Neutrophil (primary cell): ENCODE measurements at regions not wholly inside any gene's neighbourhood (a gene's known extent, or its start where the extent isn't known, plus 50 kb on each side); places are given as distances from the start of the nearest gene placed in this dataset.

Source experiments
- H3K27ac ChIP-seq: fragments of 200-600 bp; sonication (generic); 2 replicates; pipeline ENCODE4 v1.5.1; 2016; ENCODE audit warnings: mild to moderate bottlenecking, moderate library complexity
- H3K27me3 ChIP-seq: fragments of 200-600 bp; sonication (generic); 2 replicates; pipeline ENCODE4 v1.6.0; 2016; ENCODE audit warnings: mild to moderate bottlenecking
- H3K36me3 ChIP-seq: fragments of 200-600 bp; sonication (generic); 2 replicates; pipeline ENCODE4 v1.5.1; 2017
- H3K4me1 ChIP-seq, 2 experiments: fragments of 200-600 bp in 1 of 2; sonication (generic) in 1 of 2; 1 replicate in 1 of 2; 2 replicates in 1 of 2; pipeline versions ENCODE4 v1.5.1 to v1.6.1; 2013 to 2016; ENCODE audit warnings: low read depth in 1 of 2, low read length in 1 of 2, mild to moderate bottlenecking in 1 of 2, moderate library complexity in 1 of 2; ENCODE audit not compliant: control insufficient read depth in 1 of 2, insufficient read depth in 1 of 2
- H3K4me3 ChIP-seq, 2 experiments: fragments of 200-600 bp in 1 of 2; sonication (generic) in 1 of 2; 1 replicate in 1 of 2; 2 replicates in 1 of 2; pipeline ENCODE4 v1.5.1; 2013 to 2016; ENCODE audit warnings: low read depth in 1 of 2, low read length in 1 of 2, mild to moderate bottlenecking in 1 of 2, moderate library complexity in 1 of 2
- H3K9me3 ChIP-seq: fragments of 200-600 bp; sonication (generic); 2 replicates; pipeline ENCODE4 v1.5.1; 2016
- TF ChIP-seq, protein P1 (sequence below): fragments of 200-600 bp; sonication (generic); IDR thresholded peaks from 2 replicates; pipeline ENCODE4 v1.5.1; 2016; ENCODE audit warnings: antibody characterized with exemption

GRCh38 chr2:176641436-176641835 is 372.2 kb downstream of the MTX2 start:
- peaks cover 6 to 8% of the 10 kb centered on the region in 2 experiments for H3K4me1 ChIP-seq
- H3K4me3 ChIP-seq, result no peak overlapping the region
- H3K9me3 ChIP-seq, result no peaks in the 10 kb centered on the region
- H3K36me3 ChIP-seq, result no peaks in the 10 kb centered on the region
- H3K27me3 ChIP-seq, result peaks cover 99% of the 10 kb centered on the region
- TF ChIP-seq, protein P1, sequence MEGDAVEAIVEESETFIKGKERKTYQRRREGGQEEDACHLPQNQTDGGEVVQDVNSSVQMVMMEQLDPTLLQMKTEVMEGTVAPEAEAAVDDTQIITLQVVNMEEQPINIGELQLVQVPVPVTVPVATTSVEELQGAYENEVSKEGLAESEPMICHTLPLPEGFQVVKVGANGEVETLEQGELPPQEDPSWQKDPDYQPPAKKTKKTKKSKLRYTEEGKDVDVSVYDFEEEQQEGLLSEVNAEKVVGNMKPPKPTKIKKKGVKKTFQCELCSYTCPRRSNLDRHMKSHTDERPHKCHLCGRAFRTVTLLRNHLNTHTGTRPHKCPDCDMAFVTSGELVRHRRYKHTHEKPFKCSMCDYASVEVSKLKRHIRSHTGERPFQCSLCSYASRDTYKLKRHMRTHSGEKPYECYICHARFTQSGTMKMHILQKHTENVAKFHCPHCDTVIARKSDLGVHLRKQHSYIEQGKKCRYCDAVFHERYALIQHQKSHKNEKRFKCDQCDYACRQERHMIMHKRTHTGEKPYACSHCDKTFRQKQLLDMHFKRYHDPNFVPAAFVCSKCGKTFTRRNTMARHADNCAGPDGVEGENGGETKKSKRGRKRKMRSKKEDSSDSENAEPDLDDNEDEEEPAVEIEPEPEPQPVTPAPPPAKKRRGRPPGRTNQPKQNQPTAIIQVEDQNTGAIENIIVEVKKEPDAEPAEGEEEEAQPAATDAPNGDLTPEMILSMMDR, result no peak
- no peak overlapping the region for H3K27ac ChIP-seq

DNA sequence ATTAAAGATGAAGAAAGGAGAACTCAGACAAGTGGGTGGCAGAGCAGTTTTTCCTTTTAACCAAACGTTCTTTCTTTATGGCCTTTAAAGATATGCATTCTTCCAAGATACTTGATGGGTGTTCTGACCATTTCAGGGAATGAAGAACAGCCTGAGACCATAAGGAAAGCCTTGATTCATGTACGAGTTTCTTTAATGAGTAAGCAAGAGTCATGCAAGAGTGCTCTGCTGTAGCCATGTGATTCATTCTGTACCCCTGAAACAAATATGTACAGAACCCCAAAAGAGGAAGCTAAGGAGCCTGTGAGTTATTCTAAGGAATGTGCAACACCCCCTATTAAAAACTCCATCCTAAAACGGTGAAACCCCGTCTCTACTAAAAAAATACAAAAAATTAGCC is 372.8 kb downstream of the MTX2 start:
- Histone ChIP-seq H3K36me3 (no peaks in the 10 kb centered on the region), H3K4me3 (no peak overlapping the region), H3K27ac (no peak overlapping the region), H3K27me3 (peaks cover 99% of the 10 kb centered on the region), H3K4me1 (peaks cover 6 to 8% of the 10 kb centered on the region in 2 experiments), H3K9me3 (no peaks in the 10 kb centered on the region)
- TF ChIP-seq, protein P1, result no peak

DNA sequence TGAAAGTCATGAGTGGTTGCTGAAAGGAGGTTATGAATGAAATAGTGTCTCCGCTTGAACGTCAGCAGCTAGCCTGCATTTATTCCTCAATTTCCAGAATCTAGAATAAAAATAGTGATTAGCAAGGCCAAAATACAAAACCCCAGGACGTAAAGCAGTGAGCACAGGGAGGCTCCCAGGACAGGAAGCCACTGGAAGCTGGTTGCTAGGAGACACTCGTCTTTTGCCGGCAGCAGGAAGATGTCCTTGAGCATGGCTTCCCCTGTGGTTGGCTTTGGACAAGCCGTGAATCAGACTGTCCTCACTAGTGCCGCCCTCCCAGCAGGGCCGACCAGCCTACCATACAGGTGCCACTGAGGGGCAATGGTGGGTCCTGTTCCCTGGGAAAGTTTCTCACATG is 374.4 kb downstream of the MTX2 start:
- Histone ChIP-seq H3K4me1 (no peaks in the 10 kb centered on the region), H3K9me3 (no peaks in the 10 kb centered on the region), H3K4me3 (no peak overlapping the region), H3K27me3 (peaks cover 99% of the 10 kb centered on the region), H3K27ac (no peak overlapping the region), H3K36me3 (no peaks in the 10 kb centered on the region)
- TF ChIP-seq, protein P1, result no peak

DNA sequence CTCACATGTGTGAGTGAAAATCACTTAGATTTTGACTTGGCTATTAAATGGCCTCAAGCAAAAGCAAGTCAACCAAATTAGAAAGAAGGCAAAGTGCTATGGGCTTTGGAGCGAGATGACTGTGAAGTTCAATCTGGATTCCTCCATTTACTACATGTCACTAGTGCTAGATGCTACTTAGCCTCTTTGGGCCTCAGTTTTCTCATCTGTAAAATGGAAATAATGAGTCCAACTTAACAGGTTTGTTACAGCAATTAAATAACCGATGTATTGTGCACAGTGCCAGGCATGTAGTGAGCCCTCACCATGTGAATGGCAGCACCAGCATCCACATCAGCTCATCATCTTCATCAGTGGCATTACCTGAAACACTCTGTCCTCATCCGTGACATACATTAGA is 376.3 kb downstream of the MTX2 start:
- peaks cover 99% of the 10 kb centered on the region for H3K27me3 ChIP-seq
- no peaks in the 10 kb centered on the region for H3K4me1 ChIP-seq
- H3K36me3 ChIP-seq, result no peaks in the 10 kb centered on the region
- H3K4me3 ChIP-seq, result no peak overlapping the region
- TF ChIP-seq, protein P1, result no peak
- no peaks in the 10 kb centered on the region for H3K9me3 ChIP-seq
- no peak overlapping the region for H3K27ac ChIP-seq

DNA sequence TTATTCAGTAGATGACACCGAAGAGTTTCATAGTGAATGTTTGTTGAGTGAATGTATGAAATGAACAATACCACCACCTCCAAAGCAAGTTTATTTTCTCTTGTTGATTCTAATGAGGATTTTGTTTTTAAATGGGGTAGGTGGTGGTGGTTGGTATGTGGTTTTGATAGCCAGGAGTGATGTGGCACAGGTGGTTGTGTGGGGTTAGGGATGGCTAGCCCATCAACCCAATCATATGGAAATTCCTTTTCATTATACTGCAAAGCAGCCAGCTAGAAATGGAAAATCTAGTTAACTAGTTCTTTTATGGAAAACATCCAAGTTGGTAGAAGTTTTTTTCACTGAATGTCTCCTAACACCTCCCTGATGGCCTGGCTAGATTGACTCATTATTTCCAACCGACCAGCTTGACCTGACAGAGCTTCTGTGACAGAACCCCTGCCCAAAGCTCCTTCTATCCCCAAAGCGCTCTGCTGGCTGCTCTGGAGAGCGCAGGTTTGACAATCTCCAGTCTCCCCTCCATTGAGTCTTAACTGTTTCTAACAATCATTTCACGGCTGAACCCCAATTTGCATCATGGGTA is 376.9 kb downstream of the MTX2 start:
- no peaks in the 10 kb centered on the region for H3K36me3 ChIP-seq
- H3K27me3 ChIP-seq, result peaks cover 99% of the 10 kb centered on the region
- no peaks in the 10 kb centered on the region for H3K9me3 ChIP-seq
- TF ChIP-seq, protein P1, result no peak
- H3K4me1 ChIP-seq, result no peaks in the 10 kb centered on the region
- H3K27ac ChIP-seq, result no peak overlapping the region
- no peak overlapping the region for H3K4me3 ChIP-seq
